NCI-H82 (cell line): ENCODE measurements at regions not wholly inside any gene's neighbourhood (a gene's known extent, or its start where the extent isn't known, plus 50 kb on each side); places are given as distances from the start of the nearest gene placed in this dataset.
"Not testable (repeated sequence)": the region's sequence is repeated elsewhere in the genome, so short reads cannot be mapped to it uniquely, and the experiment has no call there.

Source experiments
- DNase-seq: peaks from one replicate; lab custom pipeline; 2025; lab: John Stamatoyannopoulos, UW

GRCh38 chr3:182509844-182510460 is 283.4 kb upstream of the ATP11B start:
- DNase-seq = no peak

- DNase-seq = no peak
Observed at GRCh38 chr3:182514236-182514964, 278.9 kb upstream of the ATP11B start.

- no peak for DNase-seq
Observed at GRCh38 chr3:182516597-182517336, 276.5 kb upstream of the ATP11B start.

GRCh38 chr3:182519569-182519968 is 273.7 kb upstream of the ATP11B start:
- no peak for DNase-seq

GRCh38 chr3:182521339-182521738 is 272.0 kb upstream of the ATP11B start:
- no peak for DNase-seq

GRCh38 chr3:182523424-182523823 is 269.9 kb upstream of the ATP11B start:
- not testable (repeated sequence) for DNase-seq

- DNase-seq = no peak
Observed at GRCh38 chr3:182523836-182524235, 269.5 kb upstream of the ATP11B start.

- DNase-seq = no peak
Observed at GRCh38 chr3:182524711-182525401, 268.4 kb upstream of the ATP11B start.

- DNase-seq = no peak
Observed at GRCh38 chr3:182525766-182526374, 267.4 kb upstream of the ATP11B start.

GRCh38 chr3:182527745-182528144 is 265.6 kb upstream of the ATP11B start:
- no peak for DNase-seq

GRCh38 chr3:182530316-182530715 is 263.0 kb upstream of the ATP11B start:
- DNase-seq = no peak

- peak; percentile 86 for DNase-seq
Observed at GRCh38 chr3:182533394-182533793, 259.9 kb upstream of the ATP11B start.

- DNase-seq = no peak
Observed at GRCh38 chr3:182544542-182544941, 248.8 kb upstream of the ATP11B start.

GRCh38 chr3:182562274-182562673 is 231.0 kb upstream of the ATP11B start:
- no peak for DNase-seq

- no peak for DNase-seq
Observed at GRCh38 chr3:182565916-182566796, 227.1 kb upstream of the ATP11B start.

GRCh38 chr3:182567700-182568099 is 225.6 kb upstream of the ATP11B start:
- no peak for DNase-seq

GRCh38 chr3:182568261-182568660 is 225.0 kb upstream of the ATP11B start:
- no peak for DNase-seq

GRCh38 chr3:182568876-182569275 is 224.4 kb upstream of the ATP11B start:
- DNase-seq = no peak

GRCh38 chr3:182570946-182571594 is 222.2 kb upstream of the ATP11B start:
- no peak for DNase-seq

GRCh38 chr3:182575941-182576340 is 217.4 kb upstream of the ATP11B start:
- no peak for DNase-seq

GRCh38 chr3:182583545-182583944 is 209.8 kb upstream of the ATP11B start:
- no peak for DNase-seq
